Thymus (tissue), 11 donors: ENCODE measurements at regions not wholly inside any gene's neighbourhood (a gene's known extent, or its start where the extent isn't known, plus 50 kb on each side); places are given as distances from the start of the nearest gene placed in this dataset.

Experiments
- DNase-seq, 9 donors: peaks; one replicate each; pipeline ENCODE4 v3.0.0-alpha.2; 2013; ENCODE audit warnings: low spot score in 9 of 9, low read depth in 6 of 9, missing footprints in 1 of 9
- H3K27ac ChIP-seq, 2 donors: one replicate each; pipeline ENCODE4 v1.5.1; 2013; ENCODE audit warnings: control low read depth in 1 of 2, low read depth in 1 of 2, low read length in 1 of 2, mild to moderate bottlenecking in 1 of 2, moderate library complexity in 1 of 2
- H3K27me3 ChIP-seq, 2 donors: one replicate each; pipeline ENCODE4 v1.5.1; 2013; ENCODE audit warnings: low read length in 1 of 2; ENCODE audit not compliant: control insufficient read depth in 2 of 2, insufficient read depth in 1 of 2
- H3K36me3 ChIP-seq, 2 donors: one replicate each; pipeline ENCODE4 v1.5.1; 2013; ENCODE audit warnings: low read length in 1 of 2, mild to moderate bottlenecking in 1 of 2, moderate library complexity in 1 of 2; ENCODE audit not compliant: control insufficient read depth in 2 of 2, insufficient read depth in 2 of 2
- H3K4me1 ChIP-seq, 2 donors: one replicate each; pipeline ENCODE4 v1.5.1; 2013; ENCODE audit warnings: low read length in 2 of 2; ENCODE audit not compliant: control insufficient read depth in 2 of 2, insufficient read depth in 2 of 2
- H3K4me3 ChIP-seq, 2 donors: one replicate each; pipeline ENCODE4 v1.5.1; 2013; ENCODE audit warnings: low read length in 2 of 2, control low read depth in 1 of 2, mild to moderate bottlenecking in 1 of 2
- H3K9me3 ChIP-seq, 2 donors: one replicate each; pipeline ENCODE4 v1.5.1; 2013; ENCODE audit warnings: low read length in 1 of 2, mild to moderate bottlenecking in 1 of 2; ENCODE audit not compliant: control insufficient read depth in 2 of 2, insufficient read depth in 1 of 2
- WGBS: extraction: QIAGEN DNeasy Blood & Tissue Kit; methylation state at CpG from one replicate; pipeline ENCODE4 v1.1.7; 2013; 5-methylcytosine and 5-hydroxymethylcytosine counted together
- donor health status: healthy.

GRCh38 chr10:44172883-44173607, 211.9 kb downstream of the CXCL12 start:
- Histone ChIP-seq H3K27me3 (no peaks in the 10 kb centered on the region), H3K36me3 (no peaks in the 10 kb centered on the region), H3K27ac (peak overlapping the region in 1 of 2 donors; percentile 18), H3K4me3 (no peak overlapping the region), H3K9me3 (no peaks in the 10 kb centered on the region), H3K4me1 (no peaks in the 10 kb centered on the region)
- 94% methylated on average over 3 of the region's 3 CpGs for WGBS
- no peak for DNase-seq

GRCh38 chr10:44171765-44172164, 213.1 kb downstream of the CXCL12 start:
- no peak for DNase-seq
- Histone ChIP-seq H3K27me3 (no peaks in the 10 kb centered on the region), H3K36me3 (no peaks in the 10 kb centered on the region), H3K4me3 (no peak overlapping the region), H3K9me3 (no peaks in the 10 kb centered on the region), H3K4me1 (no peaks in the 10 kb centered on the region), H3K27ac (no peak overlapping the region)
- WGBS: 96% methylated on average over 4 of the region's 4 CpGs

GRCh38 chr10:44168478-44168877, 216.4 kb downstream of the CXCL12 start:
- no peaks in the 10 kb centered on the region for H3K36me3 ChIP-seq
- no peak for DNase-seq
- H3K9me3 ChIP-seq: no peaks in the 10 kb centered on the region
- WGBS: 89% methylated on average over 5 of the region's 5 CpGs
- no peak overlapping the region for H3K4me3 ChIP-seq
- H3K27ac ChIP-seq: no peak overlapping the region
- H3K27me3 ChIP-seq: no peaks in the 10 kb centered on the region
- no peaks in the 10 kb centered on the region for H3K4me1 ChIP-seq

GRCh38 chr10:44167752-44168151, 217.1 kb downstream of the CXCL12 start:
- no peaks in the 10 kb centered on the region for H3K27me3 ChIP-seq
- DNase-seq: no peak
- H3K4me3 ChIP-seq: no peak overlapping the region
- no peaks in the 10 kb centered on the region for H3K4me1 ChIP-seq
- no peak overlapping the region for H3K27ac ChIP-seq
- WGBS: 88% methylated on average over 6 of the region's 6 CpGs
- H3K36me3 ChIP-seq: no peaks in the 10 kb centered on the region
- no peaks in the 10 kb centered on the region for H3K9me3 ChIP-seq

GRCh38 chr10:44166441-44166840, 218.5 kb downstream of the CXCL12 start:
- H3K27me3 ChIP-seq: no peaks in the 10 kb centered on the region
- H3K4me3 ChIP-seq: no peak overlapping the region
- WGBS: 100% methylated on average over 1 of the region's 1 CpG
- no peak for DNase-seq
- no peaks in the 10 kb centered on the region for H3K9me3 ChIP-seq
- no peaks in the 10 kb centered on the region for H3K4me1 ChIP-seq
- H3K36me3 ChIP-seq: no peaks in the 10 kb centered on the region
- H3K27ac ChIP-seq: no peak overlapping the region

- Histone ChIP-seq H3K27me3 (no peaks in the 10 kb centered on the region), H3K9me3 (no peaks in the 10 kb centered on the region), H3K27ac (no peak overlapping the region), H3K4me1 (no peaks in the 10 kb centered on the region), H3K36me3 (no peaks in the 10 kb centered on the region), H3K4me3 (no peak overlapping the region)
- WGBS: 88% methylated on average over 3 of the region's 3 CpGs
- DNase-seq: no peak
Measured at GRCh38 chr10:44164251-44164956, 220.5 kb downstream of the CXCL12 start.

- H3K27ac ChIP-seq: no peak overlapping the region
- no peaks in the 10 kb centered on the region for H3K27me3 ChIP-seq
- no peaks in the 10 kb centered on the region for H3K9me3 ChIP-seq
- no peaks in the 10 kb centered on the region for H3K36me3 ChIP-seq
- no peak for DNase-seq
- no peak overlapping the region for H3K4me3 ChIP-seq
- no peaks in the 10 kb centered on the region for H3K4me1 ChIP-seq
Measured at GRCh38 chr10:44161184-44161583, 223.7 kb downstream of the CXCL12 start.

GRCh38 chr10:44157574-44157973, 227.3 kb downstream of the CXCL12 start:
- H3K4me1 ChIP-seq: no peaks in the 10 kb centered on the region
- no peak overlapping the region for H3K27ac ChIP-seq
- DNase-seq: no peak
- 97% methylated on average over 1 of the region's 1 CpG for WGBS
- H3K4me3 ChIP-seq: no peak overlapping the region
- H3K36me3 ChIP-seq: no peaks in the 10 kb centered on the region
- H3K27me3 ChIP-seq: no peaks in the 10 kb centered on the region
- H3K9me3 ChIP-seq: peaks cover 0 to 2% of the 10 kb centered on the region in 2 donors

- H3K4me3 ChIP-seq: no peak overlapping the region
- H3K4me1 ChIP-seq: no peaks in the 10 kb centered on the region
- no peak overlapping the region for H3K27ac ChIP-seq
- no peak for DNase-seq
- H3K36me3 ChIP-seq: no peaks in the 10 kb centered on the region
- 79% methylated on average over 2 of the region's 2 CpGs for WGBS
- no peaks in the 10 kb centered on the region for H3K27me3 ChIP-seq
- peaks cover 0 to 8% of the 10 kb centered on the region in 2 donors for H3K9me3 ChIP-seq
Measured at GRCh38 chr10:44154956-44155355, 229.9 kb downstream of the CXCL12 start.
